CD4-positive, alpha-beta T cell (primary cell): ENCODE measurements at regions not wholly inside any gene's neighbourhood (a gene's known extent, or its start where the extent isn't known, plus 50 kb on each side); places are given as distances from the start of the nearest gene placed in this dataset.

Experiments used
- ATAC-seq: fragments of 200-7000 bp; cut with Tn5 transposase; one replicate; pipeline ENCODE4 v1.10.0; 2022; ENCODE audit warnings: mild to moderate bottlenecking; ENCODE audit not compliant: poor library complexity
- CTCF ChIA-PET: fragments of 350-600 bp; sonication (Branson Sonifier 250); formaldehyde crosslinking; loops from one replicate; lab custom pipeline; 2021; ENCODE audit warnings: antibody characterized with exemption, inconsistent platforms; lab: Charles Lee
- POLR2A ChIA-PET: fragments of 350-600 bp; sonication (Branson Sonifier 250); formaldehyde crosslinking; loops from one replicate; lab custom pipeline; 2021; ENCODE audit warnings: antibody characterized with exemption, inconsistent platforms; lab: Charles Lee
- DNase-seq, 14 experiments: peaks; one replicate each; pipeline ENCODE4 v3.0.0-alpha.2; 2013 to 2020; ENCODE audit warnings: mixed read lengths in 2 of 14
- H3K27ac ChIP-seq, 2 donors: one replicate each; pipeline versions ENCODE4 v1.5.1 to v1.7.0; 2013; ENCODE audit warnings: low read length in 2 of 2, low read depth in 1 of 2, mild to moderate bottlenecking in 1 of 2
- H3K27me3 ChIP-seq, 2 experiments: 1 replicate in 1 of 2; 2 replicates in 1 of 2; pipeline versions ENCODE4 v1.6.1 to v1.7.0; 2013; ENCODE audit warnings: low read length in 2 of 2, control low read depth in 1 of 2, mild to moderate bottlenecking in 1 of 2, moderate library complexity in 1 of 2; ENCODE audit not compliant: insufficient read depth in 2 of 2, control insufficient read depth in 1 of 2
- H3K36me3 ChIP-seq: one replicate; pipeline ENCODE4 v1.6.1; 2013; ENCODE audit warnings: low read length, control low read depth; ENCODE audit not compliant: insufficient read depth
- H3K4me1 ChIP-seq: one replicate; pipeline ENCODE4 v1.6.1; 2013; ENCODE audit warnings: low read length, control low read depth; ENCODE audit not compliant: insufficient read depth
- H3K4me3 ChIP-seq: one replicate; pipeline ENCODE4 v1.5.1; 2013; ENCODE audit warnings: mild to moderate bottlenecking, low read length, moderate library complexity
- H3K9me3 ChIP-seq, 2 experiments: 1 replicate in 1 of 2; 2 replicates in 1 of 2; pipeline versions ENCODE4 v1.6.1 to v1.7.0; 2013; ENCODE audit warnings: low read length in 2 of 2, mild to moderate bottlenecking in 2 of 2, control low read depth in 1 of 2, moderate library complexity in 1 of 2; ENCODE audit not compliant: control insufficient read depth in 1 of 2, insufficient read depth in 1 of 2
- H3K27ac Mint-ChIP-seq: one replicate; pipeline ENCODE4 v1.8.0; 2020; ENCODE audit warnings: mixed read lengths
- H3K27me3 Mint-ChIP-seq: one replicate; pipeline ENCODE4 v1.8.0; 2021; ENCODE audit warnings: mixed read lengths
- H3K36me3 Mint-ChIP-seq: one replicate; pipeline ENCODE4 v1.8.0; 2021; ENCODE audit warnings: low read depth, mixed read lengths
- H3K4me1 Mint-ChIP-seq: one replicate; pipeline ENCODE4 v1.8.0; 2021; ENCODE audit warnings: low read depth, mixed read lengths
- H3K4me3 Mint-ChIP-seq: one replicate; pipeline ENCODE4 v1.8.0; 2020; ENCODE audit warnings: mild to moderate bottlenecking, mixed read lengths
- H3K9me3 Mint-ChIP-seq: one replicate; pipeline ENCODE4 v1.8.0; 2020; ENCODE audit warnings: mixed read lengths
- CTCF ChIP-seq: fragments of 200-600 bp; IDR thresholded peaks from one replicate; pipeline ENCODE4 v1.8.0; 2022; ENCODE audit warnings: antibody characterized with exemption, mild to moderate bottlenecking
- intact Hi-C, 2 experiments: fragments of 100-400 bp; cut with DNase I in 1 of 2; cut with micrococcal nuclease in 1 of 2; formaldehyde crosslinking; loops; one replicate each; pipeline versions ENCODE4 v1.15.1 to v1.9.0; 2023 to 2025; cut with DNase I, micrococcal nuclease

- Histone ChIP-seq H3K36me3 (no peaks in the 10 kb centered on the region), H3K4me1 (no peaks in the 10 kb centered on the region), H3K4me3 (no peak overlapping the region), H3K27ac (no peak overlapping the region), H3K27me3 (no peaks in the 10 kb centered on the region), H3K9me3 (peaks cover 0 to 3% of the 10 kb centered on the region in 2 experiments)
- POLR2A ChIA-PET, result no interaction called here
- H3K4me1 Mint-ChIP-seq, result no peaks in the 10 kb centered on the region
- no peak overlapping the region for H3K4me3 Mint-ChIP-seq
- no peak for TF ChIP-seq CTCF
- no peak for DNase-seq
- H3K27me3 Mint-ChIP-seq, result no peaks in the 10 kb centered on the region
- H3K9me3 Mint-ChIP-seq, result no peaks in the 10 kb centered on the region
- intact Hi-C loops, result no loop called here
- H3K36me3 Mint-ChIP-seq, result no peaks in the 10 kb centered on the region
- H3K27ac Mint-ChIP-seq, result no peak overlapping the region
- CTCF ChIA-PET, result no interaction called here
- ATAC-seq, result no peak
These were observed 597.5 kb upstream of the MEF2C start for GRCh38 chr5:89480406-89481007.

- Histone ChIP-seq H3K9me3 (peaks cover 0 to 3% of the 10 kb centered on the region in 2 experiments), H3K4me3 (no peak overlapping the region), H3K27me3 (no peaks in the 10 kb centered on the region), H3K27ac (no peak overlapping the region), H3K36me3 (no peaks in the 10 kb centered on the region), H3K4me1 (no peaks in the 10 kb centered on the region)
- no peak for TF ChIP-seq CTCF
- intact Hi-C loops, result no loop called here
- CTCF ChIA-PET, result no interaction called here
- Mint-ChIP-seq H3K4me3 (no peak overlapping the region), H3K27ac (no peak overlapping the region), H3K36me3 (no peaks in the 10 kb centered on the region), H3K27me3 (no peaks in the 10 kb centered on the region), H3K9me3 (no peaks in the 10 kb centered on the region), H3K4me1 (no peaks in the 10 kb centered on the region)
- POLR2A ChIA-PET, result no interaction called here
- no peak for DNase-seq
- ATAC-seq, result no peak
These were observed 595.9 kb upstream of the MEF2C start for GRCh38 chr5:89478851-89479250.

GRCh38 chr5:89473196-89473595, 590.2 kb upstream of the MEF2C start:
- H3K4me1 ChIP-seq, result no peaks in the 10 kb centered on the region
- peaks cover 0 to 3% of the 10 kb centered on the region in 2 experiments for H3K9me3 ChIP-seq
- no peak overlapping the region for H3K4me3 ChIP-seq
- no peak for DNase-seq
- intact Hi-C loops, result no loop called here
- no peak for ATAC-seq
- no peaks in the 10 kb centered on the region for H3K27me3 ChIP-seq
- CTCF ChIA-PET, result no interaction called here
- POLR2A ChIA-PET, result no interaction called here
- H3K27ac ChIP-seq, result no peak overlapping the region
- H3K36me3 ChIP-seq, result no peaks in the 10 kb centered on the region
- Mint-ChIP-seq H3K36me3 (no peaks in the 10 kb centered on the region), H3K4me3 (no peak overlapping the region), H3K4me1 (no peaks in the 10 kb centered on the region), H3K27me3 (no peaks in the 10 kb centered on the region), H3K9me3 (no peaks in the 10 kb centered on the region), H3K27ac (no peak overlapping the region)
- no peak for TF ChIP-seq CTCF
